Fibroblast of mammary gland (primary cell): ENCODE measurements at regions not wholly inside any gene's neighbourhood (a gene's known extent, or its start where the extent isn't known, plus 50 kb on each side); places are given as distances from the start of the nearest gene placed in this dataset.

ENCODE experiments used
- DNase-seq: peaks from one replicate; pipeline ENCODE4 v3.0.0-alpha.2; 2010; ENCODE audit warnings: low read depth
- H3K4me3 ChIP-seq: 2 replicates; pipeline ENCODE4 v1.5.1; 2011; ENCODE audit warnings: low read depth, mild to moderate bottlenecking, low read length, moderate library complexity; ENCODE audit not compliant: control insufficient read depth
- TF ChIP-seq, protein P1 (sequence below): conservative IDR thresholded peaks from 2 replicates; pipeline ENCODE4 v1.5.1; 2011; ENCODE audit warnings: low read depth, low read length, inconsistent platforms; ENCODE audit not compliant: control insufficient read depth, insufficient read depth

DNA sequence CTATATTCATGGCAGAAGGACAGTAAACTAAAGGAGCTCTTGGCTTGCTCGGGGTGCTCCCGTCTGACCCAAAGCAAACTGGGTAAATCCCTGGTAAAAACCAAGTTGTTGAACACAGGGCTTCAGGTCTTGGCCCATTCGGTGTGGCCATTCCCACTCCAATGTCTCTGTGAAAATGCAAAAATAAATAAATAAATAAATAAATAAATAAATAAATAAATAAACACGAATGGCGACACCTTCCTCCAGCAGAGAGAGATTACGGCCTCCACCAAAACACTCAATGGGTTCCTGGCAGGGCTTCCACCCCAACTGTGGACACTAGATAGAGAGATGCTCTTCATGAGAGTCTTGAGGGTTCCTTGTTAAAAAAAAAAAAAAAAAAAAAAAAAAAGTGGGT, 325.3 kb downstream of the SOX9 start:
- DNase-seq = no peak
- no peak overlapping the region for H3K4me3 ChIP-seq
- TF ChIP-seq, protein P1, sequence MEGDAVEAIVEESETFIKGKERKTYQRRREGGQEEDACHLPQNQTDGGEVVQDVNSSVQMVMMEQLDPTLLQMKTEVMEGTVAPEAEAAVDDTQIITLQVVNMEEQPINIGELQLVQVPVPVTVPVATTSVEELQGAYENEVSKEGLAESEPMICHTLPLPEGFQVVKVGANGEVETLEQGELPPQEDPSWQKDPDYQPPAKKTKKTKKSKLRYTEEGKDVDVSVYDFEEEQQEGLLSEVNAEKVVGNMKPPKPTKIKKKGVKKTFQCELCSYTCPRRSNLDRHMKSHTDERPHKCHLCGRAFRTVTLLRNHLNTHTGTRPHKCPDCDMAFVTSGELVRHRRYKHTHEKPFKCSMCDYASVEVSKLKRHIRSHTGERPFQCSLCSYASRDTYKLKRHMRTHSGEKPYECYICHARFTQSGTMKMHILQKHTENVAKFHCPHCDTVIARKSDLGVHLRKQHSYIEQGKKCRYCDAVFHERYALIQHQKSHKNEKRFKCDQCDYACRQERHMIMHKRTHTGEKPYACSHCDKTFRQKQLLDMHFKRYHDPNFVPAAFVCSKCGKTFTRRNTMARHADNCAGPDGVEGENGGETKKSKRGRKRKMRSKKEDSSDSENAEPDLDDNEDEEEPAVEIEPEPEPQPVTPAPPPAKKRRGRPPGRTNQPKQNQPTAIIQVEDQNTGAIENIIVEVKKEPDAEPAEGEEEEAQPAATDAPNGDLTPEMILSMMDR = no peak

DNA sequence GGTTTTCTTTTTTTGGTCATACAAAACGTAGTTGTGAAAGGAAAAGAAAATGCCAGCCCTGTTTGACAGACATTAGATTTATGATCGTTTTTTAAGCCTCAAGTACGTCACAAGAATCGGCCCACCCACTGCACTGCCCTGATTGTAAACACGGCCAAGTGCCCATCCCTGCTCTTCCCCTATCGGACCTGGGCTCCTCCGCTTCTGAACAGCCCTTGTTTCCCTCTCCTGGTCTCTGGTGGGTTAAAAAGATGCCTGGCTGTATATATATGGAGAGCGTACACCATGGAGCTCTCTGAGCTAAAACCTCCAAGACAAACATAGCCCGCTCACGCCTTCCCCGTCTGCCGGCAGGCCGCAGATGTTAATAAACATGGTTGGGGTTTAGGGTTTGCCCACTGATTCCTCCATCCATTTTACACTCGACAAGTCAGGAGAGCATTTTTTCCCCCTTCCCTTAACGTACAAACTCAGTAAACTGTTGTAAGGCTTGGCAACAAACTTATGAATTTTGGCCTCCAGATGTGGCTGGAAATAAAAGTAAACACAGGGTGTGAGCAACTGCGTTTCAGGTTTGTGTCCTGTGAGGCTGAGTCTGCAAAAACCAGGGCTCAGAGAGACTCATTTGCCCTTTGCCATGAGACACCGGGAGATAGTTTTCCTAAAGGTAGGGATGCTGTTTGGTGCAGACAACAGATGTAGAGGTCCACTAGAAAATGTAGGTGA, 325.9 kb downstream of the SOX9 start:
- TF ChIP-seq, protein P1 = no peak
- DNase-seq = no peak
- H3K4me3 ChIP-seq = no peak overlapping the region

DNA sequence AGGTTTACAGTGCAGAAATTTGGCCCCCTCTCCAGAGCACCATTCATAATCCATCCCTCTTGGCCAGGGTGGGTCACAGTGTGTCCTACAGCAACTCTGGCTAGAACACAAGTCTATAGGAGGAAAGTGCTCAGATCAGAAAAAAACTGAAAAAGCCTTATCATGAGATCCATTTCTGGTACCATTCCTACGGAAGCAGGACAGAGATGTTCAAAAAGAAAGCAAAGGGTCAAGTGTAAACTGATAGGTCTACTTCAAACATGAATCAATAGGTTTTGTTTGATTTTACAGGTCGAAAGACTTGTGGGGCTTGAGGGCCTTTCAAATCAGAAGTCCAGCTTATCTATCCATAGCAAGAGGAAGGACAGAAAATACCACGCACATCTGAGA, 326.4 kb downstream of the SOX9 start:
- DNase-seq = no peak
- TF ChIP-seq, protein P1 = no peak
- no peak overlapping the region for H3K4me3 ChIP-seq

DNA sequence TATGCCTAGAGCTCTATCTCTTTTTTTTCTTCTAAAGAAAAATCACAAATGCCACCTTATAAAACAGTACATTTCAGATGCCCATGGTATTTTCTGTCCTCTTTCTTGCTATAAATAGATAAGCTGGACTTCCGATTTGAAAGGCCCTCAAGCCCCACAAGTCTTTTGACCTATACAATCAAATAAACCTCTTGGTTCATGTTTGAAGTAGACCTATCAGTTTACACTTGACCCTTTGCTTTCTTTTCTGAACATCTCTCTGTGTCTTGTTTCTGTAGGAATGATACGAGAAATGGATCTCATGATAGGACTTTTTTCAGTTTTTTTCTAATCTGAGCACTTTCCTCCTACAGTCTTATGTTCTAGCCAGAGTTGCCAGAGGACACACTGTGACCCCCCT, 327.2 kb downstream of the SOX9 start:
- no peak overlapping the region for H3K4me3 ChIP-seq
- DNase-seq = no peak
- TF ChIP-seq, protein P1 = no peak

DNA sequence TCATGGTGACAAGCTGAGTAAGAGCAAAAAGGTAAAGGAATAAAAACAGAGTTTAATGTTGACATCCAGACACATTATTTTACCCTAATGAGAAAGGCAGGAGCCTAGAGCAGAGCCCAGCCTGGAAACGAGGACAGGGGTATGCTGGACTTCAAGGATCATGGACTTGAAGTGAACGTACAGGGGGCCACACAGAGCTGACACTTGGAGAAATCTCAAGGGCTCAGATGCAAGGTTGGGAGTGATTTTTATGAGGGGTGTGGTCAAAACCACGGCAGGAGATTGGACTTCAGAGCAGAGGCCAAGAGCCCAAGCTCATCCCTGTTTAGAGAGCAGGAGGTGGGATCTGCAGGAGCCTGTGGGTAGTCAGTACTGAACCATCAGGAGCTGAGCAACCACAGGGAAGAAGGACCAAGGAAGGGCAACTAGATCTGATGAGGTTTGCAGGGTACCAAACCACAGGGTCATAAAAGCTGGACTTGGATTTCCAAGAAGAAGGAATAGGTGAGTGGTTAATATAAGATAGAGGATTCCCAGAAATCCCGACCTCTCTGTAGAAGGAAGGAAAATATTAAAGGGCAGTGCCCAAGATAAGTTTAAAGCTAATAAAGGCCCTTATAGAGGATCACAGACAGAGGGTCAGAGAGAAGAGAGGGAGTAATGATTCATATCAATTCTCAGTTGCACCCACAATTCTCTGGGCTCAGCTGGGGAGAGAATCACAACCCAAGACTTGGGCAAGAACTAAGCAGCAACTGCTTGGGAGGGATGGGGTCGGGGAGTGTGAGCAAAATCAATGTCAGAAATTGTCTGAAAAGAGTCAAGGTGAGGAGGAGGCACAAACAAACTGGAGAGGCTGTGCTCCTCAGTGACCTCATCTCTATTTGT, 331.7 kb downstream of the SOX9 start:
- TF ChIP-seq, protein P1 = no peak
- H3K4me3 ChIP-seq = no peak overlapping the region
- DNase-seq = no peak

DNA sequence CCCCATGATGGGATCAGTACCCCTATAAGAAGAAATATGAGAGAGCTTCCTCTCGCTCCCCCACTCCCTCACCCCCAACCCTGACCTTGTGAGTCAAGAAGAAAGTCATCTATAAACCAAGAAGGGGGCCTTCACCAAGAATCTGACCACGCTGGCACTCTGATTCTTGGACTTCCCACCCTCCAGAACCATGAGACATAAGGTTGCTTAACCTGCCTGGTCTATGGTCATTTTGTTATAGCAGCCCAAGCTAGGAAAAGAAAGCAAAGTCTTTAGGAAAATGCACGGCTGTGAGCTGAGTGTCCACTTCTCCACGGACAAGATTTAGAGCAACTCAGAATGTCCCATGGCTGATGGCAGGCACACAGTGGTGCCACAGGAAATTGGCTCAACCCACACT, 333.5 kb downstream of the SOX9 start:
- H3K4me3 ChIP-seq = no peak overlapping the region
- TF ChIP-seq, protein P1 = no peak

More for the DNA sequence above, 333.5 kb downstream of the SOX9 start:
- no peak for DNase-seq
